ENCODE measurements at regions not wholly inside any gene's neighbourhood (a gene's known extent, or its start where the extent isn't known, plus 50 kb on each side); places are given as distances from the start of the nearest gene placed in this dataset.

DNA sequence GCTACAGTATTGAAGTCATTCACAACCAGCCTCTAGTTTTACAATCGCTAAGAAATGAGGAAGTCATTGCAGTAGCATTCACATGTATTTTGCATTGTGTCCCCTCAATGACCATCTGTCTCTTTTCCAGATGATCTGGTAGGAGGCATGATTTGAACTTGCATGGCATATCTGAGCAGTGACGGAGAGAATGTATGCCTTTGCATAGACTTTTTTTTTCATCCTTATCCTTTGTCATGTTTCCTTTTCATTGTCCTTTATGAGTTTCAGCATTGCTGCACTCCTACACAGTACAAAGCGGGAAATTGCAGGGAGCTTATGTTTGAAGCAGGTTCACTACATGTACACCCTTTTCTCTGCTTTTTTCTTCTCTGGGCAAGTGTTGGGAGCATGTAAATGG, 516.4 kb upstream of the GRIA3 start:
- DNase-seq (ENCODE audit: low read depth) = no peak
- H3K4me3 ChIP-seq (ENCODE audit: low read length) = no peak overlapping the region
- TF ChIP-seq, protein P1, sequence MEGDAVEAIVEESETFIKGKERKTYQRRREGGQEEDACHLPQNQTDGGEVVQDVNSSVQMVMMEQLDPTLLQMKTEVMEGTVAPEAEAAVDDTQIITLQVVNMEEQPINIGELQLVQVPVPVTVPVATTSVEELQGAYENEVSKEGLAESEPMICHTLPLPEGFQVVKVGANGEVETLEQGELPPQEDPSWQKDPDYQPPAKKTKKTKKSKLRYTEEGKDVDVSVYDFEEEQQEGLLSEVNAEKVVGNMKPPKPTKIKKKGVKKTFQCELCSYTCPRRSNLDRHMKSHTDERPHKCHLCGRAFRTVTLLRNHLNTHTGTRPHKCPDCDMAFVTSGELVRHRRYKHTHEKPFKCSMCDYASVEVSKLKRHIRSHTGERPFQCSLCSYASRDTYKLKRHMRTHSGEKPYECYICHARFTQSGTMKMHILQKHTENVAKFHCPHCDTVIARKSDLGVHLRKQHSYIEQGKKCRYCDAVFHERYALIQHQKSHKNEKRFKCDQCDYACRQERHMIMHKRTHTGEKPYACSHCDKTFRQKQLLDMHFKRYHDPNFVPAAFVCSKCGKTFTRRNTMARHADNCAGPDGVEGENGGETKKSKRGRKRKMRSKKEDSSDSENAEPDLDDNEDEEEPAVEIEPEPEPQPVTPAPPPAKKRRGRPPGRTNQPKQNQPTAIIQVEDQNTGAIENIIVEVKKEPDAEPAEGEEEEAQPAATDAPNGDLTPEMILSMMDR (IDR thresholded peaks at IDR 0.05; ENCODE audit: insufficient read depth, low read depth, low read length, missing control alignments) = no peak

DNA sequence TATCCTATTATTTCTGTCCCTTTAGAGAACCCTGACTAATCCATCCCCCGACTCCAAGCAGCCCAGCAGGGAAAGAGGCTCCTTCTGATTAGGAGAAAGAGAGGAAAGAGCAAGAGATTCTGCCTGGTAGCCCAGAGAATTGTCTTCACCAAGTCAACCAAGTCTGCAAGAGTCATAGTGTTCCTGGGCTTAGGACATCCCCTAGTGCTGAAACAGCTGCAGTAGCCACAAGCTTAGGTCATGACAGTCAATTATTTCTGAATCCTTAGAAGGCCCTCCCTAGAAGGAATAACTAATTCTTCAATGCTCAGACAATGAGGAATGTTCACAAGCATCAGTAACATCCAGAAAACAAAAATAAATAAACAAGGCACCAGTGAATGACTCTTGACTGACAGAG, 480.3 kb upstream of the GRIA3 start:
- H3K4me3 ChIP-seq (ENCODE audit: low read length) = no peak overlapping the region
- peak; percentile 21 for DNase-seq (ENCODE audit: low read depth)
- TF ChIP-seq, protein P1 (IDR thresholded peaks at IDR 0.05; ENCODE audit: insufficient read depth, low read depth, low read length, missing control alignments) = peak; percentile 30

DNA sequence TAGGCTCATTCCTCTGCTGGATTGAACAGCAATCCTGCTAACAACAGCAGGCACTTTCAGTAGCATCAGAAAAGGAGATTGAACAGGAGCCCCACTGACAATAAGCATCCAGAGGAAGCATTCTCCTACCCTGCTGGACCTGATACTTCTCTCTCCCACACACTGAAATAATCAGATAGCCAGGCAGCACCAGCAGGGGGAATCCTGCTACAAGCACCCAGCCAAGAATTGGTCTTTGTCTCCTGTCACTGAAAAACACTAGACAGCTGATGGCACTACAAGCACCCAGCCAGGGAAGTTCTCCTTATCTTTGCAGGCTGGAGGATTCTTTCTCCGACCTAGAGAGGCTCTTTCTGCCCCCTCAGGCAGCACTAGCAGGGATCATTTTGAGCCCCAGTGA, 444.3 kb upstream of the GRIA3 start:
- DNase-seq (ENCODE audit: low read depth) = peak; percentile 35
- TF ChIP-seq, protein P1 (IDR thresholded peaks at IDR 0.05; ENCODE audit: insufficient read depth, low read depth, low read length, missing control alignments) = peak; percentile 49
- no peak overlapping the region for H3K4me3 ChIP-seq (ENCODE audit: low read length)

DNA sequence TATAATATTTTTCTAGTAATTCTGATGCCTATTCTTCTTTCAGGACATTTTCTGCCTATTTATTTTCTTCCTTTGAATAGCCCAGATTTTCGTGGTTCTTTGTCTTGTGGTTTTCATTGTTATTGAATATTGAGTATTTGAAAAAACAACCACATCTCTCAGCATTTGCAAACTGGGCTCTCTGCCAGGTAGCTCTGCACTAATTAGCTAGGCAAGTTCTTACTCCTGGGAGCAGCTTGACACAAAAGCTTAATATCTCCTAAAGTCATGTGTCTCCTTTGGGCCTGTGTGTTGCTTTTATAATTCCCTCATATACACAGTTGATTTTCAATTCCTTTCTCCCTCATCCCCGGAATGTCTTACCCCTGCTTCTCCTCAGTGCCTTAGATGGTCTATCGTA, 413.5 kb upstream of the GRIA3 start:
- no peak for DNase-seq (ENCODE audit: low read depth)
- H3K4me3 ChIP-seq (ENCODE audit: low read length) = no peak overlapping the region
- TF ChIP-seq, protein P1 (IDR thresholded peaks at IDR 0.05; ENCODE audit: insufficient read depth, low read depth, low read length, missing control alignments) = no peak

DNA sequence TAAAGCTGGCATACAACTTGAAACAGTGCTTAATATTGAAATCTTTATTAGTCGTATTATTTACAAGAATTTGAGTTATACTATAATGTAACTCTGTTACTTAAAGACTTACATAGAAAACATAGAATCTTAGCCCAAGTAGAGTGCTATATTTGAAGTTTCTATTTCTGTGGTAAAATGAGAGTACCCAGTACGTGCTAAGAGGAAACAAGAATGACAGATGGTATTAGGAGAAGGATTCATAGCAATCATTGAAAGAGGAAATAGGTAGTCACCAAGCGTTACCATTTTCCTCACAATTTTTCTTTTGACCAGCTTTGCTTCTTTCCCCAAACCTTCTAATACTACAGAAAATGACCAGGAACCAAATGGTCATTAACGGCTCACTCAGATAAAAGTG, 412.1 kb upstream of the GRIA3 start:
- no peak for DNase-seq (ENCODE audit: low read depth)
- TF ChIP-seq, protein P1 (IDR thresholded peaks at IDR 0.05; ENCODE audit: insufficient read depth, low read depth, low read length, missing control alignments) = no peak
- no peak overlapping the region for H3K4me3 ChIP-seq (ENCODE audit: low read length)

DNA sequence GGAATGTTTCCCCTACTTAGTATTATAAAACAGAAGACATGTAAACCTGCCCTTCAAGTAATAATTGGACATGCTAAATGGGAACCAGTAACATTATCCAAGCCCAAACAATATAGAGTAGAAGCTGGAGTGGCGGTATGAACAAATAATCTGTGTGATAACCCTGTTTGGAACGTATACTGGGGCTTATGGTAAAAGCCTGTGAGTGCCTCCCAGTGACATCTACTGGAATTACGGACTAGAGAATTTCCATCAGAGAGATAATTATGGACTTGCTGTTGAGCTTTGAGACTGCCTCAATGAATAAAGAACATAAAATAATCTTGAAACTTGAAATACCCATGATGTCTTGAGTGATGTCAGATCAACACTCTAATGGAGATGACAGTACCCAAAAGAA, 406.3 kb upstream of the GRIA3 start:
- peak; percentile 8 for DNase-seq (ENCODE audit: low read depth)
- TF ChIP-seq, protein P1 (IDR thresholded peaks at IDR 0.05; ENCODE audit: insufficient read depth, low read depth, low read length, missing control alignments) = no peak
- H3K4me3 ChIP-seq (ENCODE audit: low read length) = no peak overlapping the region

DNA sequence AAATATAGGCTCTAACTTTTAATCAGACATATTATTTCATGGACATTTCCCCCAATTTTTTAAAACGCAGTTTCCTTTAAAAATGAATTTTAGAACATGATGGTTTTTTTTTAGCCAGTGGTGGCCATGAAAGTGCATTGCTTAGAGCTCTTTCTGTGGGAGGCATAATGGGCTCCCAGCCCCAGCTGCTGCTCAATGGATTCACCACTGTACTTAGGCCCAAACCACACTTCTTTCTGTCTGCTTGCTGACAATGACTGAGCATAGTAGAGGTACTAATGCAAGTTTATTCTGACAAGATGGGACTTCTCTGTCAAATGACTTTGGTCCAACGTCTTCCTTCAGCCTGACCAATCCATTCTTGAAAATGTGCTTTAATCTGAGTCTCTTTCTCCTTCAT, 400.2 kb upstream of the GRIA3 start:
- TF ChIP-seq, protein P1 (IDR thresholded peaks at IDR 0.05; ENCODE audit: insufficient read depth, low read depth, low read length, missing control alignments) = no peak
- no peak for DNase-seq (ENCODE audit: low read depth)
- no peak overlapping the region for H3K4me3 ChIP-seq (ENCODE audit: low read length)
